ENCODE measurements at regions not wholly inside any gene's neighbourhood (a gene's known extent, or its start where the extent isn't known, plus 50 kb on each side); places are given as distances from the start of the nearest gene placed in this dataset.

GRCh38 chr11:103844327-103845215, 191.9 kb upstream of the DDI1 start:
- no peak for TF ChIP-seq ZFP3 (CRISPR knock-in tag; IDR thresholded peaks at IDR 0.05)
- TF ChIP-seq ZNF565 (CRISPR knock-in tag; conservative IDR thresholded peaks at IDR 0.05; ENCODE audit: low read depth): no peak
- no peak for TF ChIP-seq ESRRG (CRISPR knock-in tag; IDR thresholded peaks at IDR 0.05)
- no peak for TF ChIP-seq TCF4 (CRISPR knock-in tag; IDR thresholded peaks at IDR 0.05; ENCODE audit: borderline replicate concordance)
- no peak for TF ChIP-seq RARB (CRISPR knock-in tag; IDR thresholded peaks at IDR 0.05)
- TF ChIP-seq ZNF8 (CRISPR knock-in tag; IDR thresholded peaks at IDR 0.05): no peak
- TF ChIP-seq ZNF70 (CRISPR knock-in tag; IDR thresholded peaks at IDR 0.05): no peak
- no peak for TF ChIP-seq BACH2 (CRISPR knock-in tag; IDR thresholded peaks at IDR 0.05; ENCODE audit: borderline replicate concordance)
- no peak for TF ChIP-seq ISL1 (CRISPR knock-in tag; IDR thresholded peaks at IDR 0.05)
- no peak for TF ChIP-seq PATZ1 (CRISPR knock-in tag; IDR thresholded peaks at IDR 0.05; ENCODE audit: borderline replicate concordance)
- no peak for TF ChIP-seq ZC3H10 (CRISPR knock-in tag; IDR thresholded peaks at IDR 0.05)
- no peak for TF ChIP-seq SNAI2 (CRISPR knock-in tag; IDR thresholded peaks at IDR 0.05)
- no peak for TF ChIP-seq CSDC2 (CRISPR knock-in tag; IDR thresholded peaks at IDR 0.05)
- no peak for TF ChIP-seq TOX (CRISPR knock-in tag; IDR thresholded peaks at IDR 0.05; ENCODE audit: borderline replicate concordance)

GRCh38 chr11:103845331-103845730, 191.1 kb upstream of the DDI1 start:
- TF ChIP-seq ZC3H10 (CRISPR knock-in tag; IDR thresholded peaks at IDR 0.05) (no peak), CSRNP3 (CRISPR knock-in tag; IDR thresholded peaks at IDR 0.05) (no peak), PATZ1 (CRISPR knock-in tag; IDR thresholded peaks at IDR 0.05; ENCODE audit: borderline replicate concordance) (no peak), RARB (CRISPR knock-in tag; IDR thresholded peaks at IDR 0.05) (no peak), ZFP30 (CRISPR knock-in tag; IDR thresholded peaks at IDR 0.05) (no peak)
- no peak for ATAC-seq

More at GRCh38 chr11:103844327-103845215, 191.9 kb upstream of the DDI1 start:
- ATAC-seq: no peak

GRCh38 chr11:103848686-103849085, 187.8 kb upstream of the DDI1 start:
- ATAC-seq: no peak
- TF ChIP-seq CSDC2 (CRISPR knock-in tag; IDR thresholded peaks at IDR 0.05) (no peak), ZNF8 (CRISPR knock-in tag; IDR thresholded peaks at IDR 0.05) (no peak), TOX (CRISPR knock-in tag; IDR thresholded peaks at IDR 0.05; ENCODE audit: borderline replicate concordance) (no peak), PATZ1 (CRISPR knock-in tag; IDR thresholded peaks at IDR 0.05; ENCODE audit: borderline replicate concordance) (no peak)

- ATAC-seq: no peak; the same call in 2 of the 3 replicates
- TF ChIP-seq ARNTL (CRISPR knock-in tag; IDR thresholded peaks at IDR 0.05; ENCODE audit: borderline replicate concordance, low read depth) (no peak), OSR1 (CRISPR knock-in tag; IDR thresholded peaks at IDR 0.05) (no peak), PPARA (CRISPR knock-in tag; IDR thresholded peaks at IDR 0.05; ENCODE audit: borderline replicate concordance) (no peak), POU6F1 (CRISPR knock-in tag; IDR thresholded peaks at IDR 0.05; ENCODE audit: borderline replicate concordance, low read depth) (no peak), ZNF70 (CRISPR knock-in tag; IDR thresholded peaks at IDR 0.05) (no peak), RARB (CRISPR knock-in tag; IDR thresholded peaks at IDR 0.05) (no peak), ESRRG (CRISPR knock-in tag; IDR thresholded peaks at IDR 0.05) (no peak), SNAI2 (CRISPR knock-in tag; IDR thresholded peaks at IDR 0.05) (no peak), ZNF8 (CRISPR knock-in tag; IDR thresholded peaks at IDR 0.05) (no peak)
Observed at GRCh38 chr11:103849366-103849765, 187.1 kb upstream of the DDI1 start.
